ENCODE measurements at regions not wholly inside any gene's neighbourhood (a gene's known extent, or its start where the extent isn't known, plus 50 kb on each side); places are given as distances from the start of the nearest gene placed in this dataset.
A peak's percentile ranks its signal among the peaks of the same experiment; 100 is the strongest.
"Not testable (repeated sequence)": the region's sequence is repeated elsewhere in the genome, so short reads cannot be mapped to it uniquely, and the experiment has no call there.

GRCh38 chr11:134497586-134497985, 85.5 kb upstream of the B3GAT1 start:
- Histone ChIP-seq H3K27ac (peak overlapping the region; percentile 1 to 74), H3K4me1 (replicated peaks) (no peaks in the 10 kb centered on the region), H3K9me3 (no peaks in the 10 kb centered on the region), H3K27me3 (replicated peaks; ENCODE audit: insufficient read depth) (no peaks in the 10 kb centered on the region), H3K4me3 (no peak overlapping the region), H3K36me3 (no peaks in the 10 kb centered on the region)
- WGBS: 15% methylated on average over 5 of the region's 5 CpGs
- DNase-seq (ENCODE audit: low spot score): peak; percentile 73
- intact Hi-C loops (cut with DNase I): no loop called here
- TF ChIP-seq POLR2A (IDR thresholded peaks at IDR 0.05) (no peak), CTCF (IDR thresholded peaks at IDR 0.05) (no peak), POLR2AphosphoS5 (IDR thresholded peaks at IDR 0.05) (peak; percentile 86)

- H3K4me3 ChIP-seq; H3K27ac ChIP-seq; H3K9me3 ChIP-seq; intact Hi-C loops (cut with DNase I); H3K36me3 ChIP-seq; DNase-seq (ENCODE audit: low spot score); H3K27me3 ChIP-seq (replicated peaks; ENCODE audit: insufficient read depth); H3K4me1 ChIP-seq (replicated peaks): not testable (repeated sequence)
- WGBS: 85% methylated on average over 2 of the region's 2 CpGs
These were observed 84.0 kb upstream of the B3GAT1 start for GRCh38 chr11:134496058-134496457.

- H3K9me3 ChIP-seq; H3K4me3 ChIP-seq; H3K27ac ChIP-seq; H3K4me1 ChIP-seq (replicated peaks); H3K27me3 ChIP-seq (replicated peaks; ENCODE audit: insufficient read depth); intact Hi-C loops (cut with DNase I); H3K36me3 ChIP-seq; DNase-seq (ENCODE audit: low spot score): not testable (repeated sequence)
- WGBS: 100% methylated on average over 2 of the region's 2 CpGs
These were observed 82.4 kb upstream of the B3GAT1 start for GRCh38 chr11:134494395-134494794.

GRCh38 chr11:134492411-134492810, 80.4 kb upstream of the B3GAT1 start:
- H3K36me3 ChIP-seq; H3K9me3 ChIP-seq; H3K27me3 ChIP-seq (replicated peaks; ENCODE audit: insufficient read depth); DNase-seq (ENCODE audit: low spot score); H3K4me1 ChIP-seq (replicated peaks); H3K27ac ChIP-seq; intact Hi-C loops (cut with DNase I); H3K4me3 ChIP-seq: not testable (repeated sequence)
- WGBS: 85% methylated on average over 2 of the region's 2 CpGs

GRCh38 chr11:134489728-134490127, 77.7 kb upstream of the B3GAT1 start:
- Histone ChIP-seq H3K27ac (no peak overlapping the region), H3K4me1 (replicated peaks) (no peaks in the 10 kb centered on the region), H3K4me3 (no peak overlapping the region), H3K36me3 (no peaks in the 10 kb centered on the region), H3K9me3 (no peaks in the 10 kb centered on the region), H3K27me3 (replicated peaks; ENCODE audit: insufficient read depth) (no peaks in the 10 kb centered on the region)
- no peak for DNase-seq (ENCODE audit: low spot score)
- intact Hi-C loops (cut with DNase I): no loop called here
- WGBS: 67% methylated on average over 5 of the region's 5 CpGs
- TF ChIP-seq POLR2AphosphoS5 (IDR thresholded peaks at IDR 0.05) (no peak), CTCF (IDR thresholded peaks at IDR 0.05) (no peak), POLR2A (IDR thresholded peaks at IDR 0.05) (no peak)

GRCh38 chr11:134488913-134489312, 76.9 kb upstream of the B3GAT1 start:
- H3K9me3 ChIP-seq: no peaks in the 10 kb centered on the region
- intact Hi-C loops (cut with DNase I): no loop called here
- H3K36me3 ChIP-seq: no peaks in the 10 kb centered on the region
- H3K4me1 ChIP-seq (replicated peaks): no peaks in the 10 kb centered on the region
- no peak for DNase-seq (ENCODE audit: low spot score)
- no peak overlapping the region for H3K27ac ChIP-seq
- WGBS: 92% methylated on average over 9 of the region's 9 CpGs
- H3K4me3 ChIP-seq: no peak overlapping the region
- no peak for TF ChIP-seq POLR2A (IDR thresholded peaks at IDR 0.05)
- no peak for TF ChIP-seq POLR2AphosphoS5 (IDR thresholded peaks at IDR 0.05)
- no peak for TF ChIP-seq CTCF (IDR thresholded peaks at IDR 0.05)
- no peaks in the 10 kb centered on the region for H3K27me3 ChIP-seq (replicated peaks; ENCODE audit: insufficient read depth)

Data from prostate gland (tissue), 2 donors.